Endothelial cell of umbilical vein (primary cell): ENCODE measurements at regions not wholly inside any gene's neighbourhood (a gene's known extent, or its start where the extent isn't known, plus 50 kb on each side); places are given as distances from the start of the nearest gene placed in this dataset.

Source experiments
- BruUV-seq: library from RNA; stranded (reverse); fragments of 400-500 nt; replicated peaks from 2 replicates; lab custom pipeline; 2021; lab: Mats Ljungman, UMichigan
- CTCF ChIA-PET: fragments of 300-600, 350-600 bp; sonication (Branson Sonifier 250); formaldehyde crosslinking; loops from one replicate; lab custom pipeline; 2021; ENCODE audit warnings: antibody characterized with exemption, inconsistent platforms; lab: Charles Lee
- POLR2A ChIA-PET: fragments of 300-600, 350-600 bp; sonication (Branson Sonifier 250); formaldehyde crosslinking; loops from one replicate; lab custom pipeline; 2021; ENCODE audit warnings: antibody characterized with exemption, inconsistent platforms; lab: Charles Lee
- DNase-seq: peaks from one replicate; pipeline ENCODE4 v3.0.0-alpha.2; 2011; ENCODE audit warnings: low read depth, low spot score
- FAIRE-seq: peaks from 2 replicates; lab custom pipeline; 2011; peaks lifted over from hg19 to GRCh38; lab: Jason Lieb, UNC
- H2AFZ ChIP-seq: 2 replicates; pipeline ENCODE4 v1.6.0; 2012; ENCODE audit warnings: low read depth, low read length, control low read depth, inconsistent platforms
- H3K27ac ChIP-seq: 2 replicates; pipeline ENCODE4 v1.5.1; 2011; ENCODE audit warnings: low read depth, mild to moderate bottlenecking, control low read depth, low read length, moderate library complexity; ENCODE audit not compliant: insufficient read depth
- H3K27me3 ChIP-seq, 2 experiments: 2 replicates each; pipeline versions ENCODE4 v1.6.0 to v1.6.1; 2011; ENCODE audit warnings: low read length in 2 of 2, mixed read lengths in 1 of 2; ENCODE audit not compliant: control insufficient read depth in 2 of 2, insufficient read depth in 2 of 2
- H3K36me3 ChIP-seq, 2 experiments: 2 replicates in 1 of 2; 3 replicates in 1 of 2; pipeline ENCODE4 v1.5.1; 2011; ENCODE audit warnings: low read length in 2 of 2, mild to moderate bottlenecking in 1 of 2, moderate library complexity in 1 of 2; ENCODE audit not compliant: control insufficient read depth in 2 of 2, insufficient read depth in 2 of 2; ENCODE audit errors: extremely low read depth in 1 of 2
- H3K4me1 ChIP-seq: 3 replicates; pipeline ENCODE4 v1.5.1; 2011; ENCODE audit warnings: mild to moderate bottlenecking, low read length; ENCODE audit not compliant: control insufficient read depth, insufficient read depth; ENCODE audit errors: extremely low read depth
- H3K4me2 ChIP-seq: 2 replicates; pipeline ENCODE4 v1.6.1; 2011; ENCODE audit warnings: low read length, control low read depth, mixed read lengths; ENCODE audit not compliant: insufficient read depth
- H3K4me3 ChIP-seq, 3 experiments: fragments of 200-600 bp in 1 of 3; sonication (generic), shearing (Covaris generic) in 1 of 3; replicated peaks in 1 of 3; 2 replicates each; pipeline ENCODE4 v1.5.1; 2011 to 2016; ENCODE audit warnings: control low read depth in 3 of 3, low read length in 3 of 3, mild to moderate bottlenecking in 2 of 3, inconsistent platforms in 1 of 3, low read depth in 1 of 3, moderate library complexity in 1 of 3; ENCODE audit not compliant: insufficient read depth in 1 of 3
- H3K79me2 ChIP-seq: 2 replicates; pipeline ENCODE4 v1.6.0; 2012; ENCODE audit warnings: low read length, inconsistent platforms; ENCODE audit not compliant: control insufficient read depth, insufficient read depth
- H3K9ac ChIP-seq: replicated peaks from 2 replicates; pipeline ENCODE3; 2011; ENCODE audit warnings: low read length, control low read depth; ENCODE audit not compliant: insufficient read depth; ENCODE audit errors: extremely low read depth
- H3K9me1 ChIP-seq: replicated peaks from 3 replicates; pipeline ENCODE4 v1.6.0; 2011; ENCODE audit warnings: mild to moderate bottlenecking, low read length; ENCODE audit not compliant: control insufficient read depth, insufficient read depth; ENCODE audit errors: extremely low read depth
- H3K9me3 ChIP-seq: replicated peaks from 2 replicates; pipeline ENCODE4 v1.5.1; 2012; ENCODE audit warnings: low read length, inconsistent platforms; ENCODE audit not compliant: control insufficient read depth, insufficient read depth
- H4K20me1 ChIP-seq: replicated peaks from 2 replicates; pipeline ENCODE3; 2011; ENCODE audit warnings: mild to moderate bottlenecking, low read length; ENCODE audit not compliant: control insufficient read depth, insufficient read depth; ENCODE audit errors: extremely low read depth
- CTCF ChIP-seq, 2 donors: IDR thresholded peaks; 1 replicate in 1 of 2; 2 replicates in 1 of 2; pipeline ENCODE4 v1.5.1; 2011; ENCODE audit warnings: low read length in 2 of 2, mild to moderate bottlenecking in 2 of 2, moderate library complexity in 2 of 2, control low read depth in 1 of 2, inconsistent platforms in 1 of 2, low read depth in 1 of 2; ENCODE audit not compliant: insufficient read depth in 1 of 2; ENCODE audit errors: extremely low read depth in 1 of 2
- EZH2 ChIP-seq: IDR thresholded peaks from 2 replicates; pipeline ENCODE4 v1.6.1; 2012; ENCODE audit warnings: borderline replicate concordance, low read depth, mild to moderate bottlenecking, moderate library complexity, low read length, inconsistent platforms; ENCODE audit not compliant: severe bottlenecking
- FOS ChIP-seq: IDR thresholded peaks from 2 replicates; pipeline ENCODE4 v1.6.1; 2011; ENCODE audit warnings: mild to moderate bottlenecking, low read length, moderate library complexity, borderline replicate concordance; ENCODE audit not compliant: insufficient read depth
- GATA2 ChIP-seq: IDR thresholded peaks from 2 replicates; pipeline ENCODE4 v1.7.0; 2011; ENCODE audit warnings: low read depth, mild to moderate bottlenecking, moderate library complexity, mixed read lengths, low read length; ENCODE audit not compliant: insufficient read length, insufficient read depth
- JUN ChIP-seq: IDR thresholded peaks from 2 replicates; pipeline ENCODE4 v1.6.1; 2011; ENCODE audit warnings: borderline replicate concordance, low read depth; ENCODE audit not compliant: insufficient read length, insufficient read depth
- MAX ChIP-seq: IDR thresholded peaks from 2 replicates; pipeline ENCODE4 v1.6.1; 2011; ENCODE audit not compliant: insufficient read depth, insufficient read length
- MYC ChIP-seq: IDR thresholded peaks from one replicate; pipeline ENCODE4 v1.6.1; 2011; ENCODE audit warnings: mild to moderate bottlenecking, low read depth, low read length
- POLR2A ChIP-seq: IDR thresholded peaks from 2 replicates; pipeline ENCODE4 v1.6.1; 2012; ENCODE audit warnings: low read depth, mild to moderate bottlenecking, control low read depth, low read length
- POLR2AphosphoS5 ChIP-seq: IDR thresholded peaks from 2 replicates; pipeline ENCODE4 v1.6.1; 2012; ENCODE audit warnings: low read depth, mild to moderate bottlenecking, control low read depth, low read length, moderate library complexity; ENCODE audit not compliant: insufficient read depth
- dilution Hi-C: fragments of 300-500 bp; cut with MboI; formaldehyde crosslinking; loops from one replicate; pipeline ENCODE4 v1.15.0; 2019; ENCODE audit warnings: low sequenced_read_pairs; ENCODE audit not compliant: extremely low pct_ligation_motif_present
- intact Hi-C: fragments of 100-400 bp; cut with micrococcal nuclease; formaldehyde crosslinking; loops from one replicate; pipeline ENCODE4 v1.10.0; 2022

DNA sequence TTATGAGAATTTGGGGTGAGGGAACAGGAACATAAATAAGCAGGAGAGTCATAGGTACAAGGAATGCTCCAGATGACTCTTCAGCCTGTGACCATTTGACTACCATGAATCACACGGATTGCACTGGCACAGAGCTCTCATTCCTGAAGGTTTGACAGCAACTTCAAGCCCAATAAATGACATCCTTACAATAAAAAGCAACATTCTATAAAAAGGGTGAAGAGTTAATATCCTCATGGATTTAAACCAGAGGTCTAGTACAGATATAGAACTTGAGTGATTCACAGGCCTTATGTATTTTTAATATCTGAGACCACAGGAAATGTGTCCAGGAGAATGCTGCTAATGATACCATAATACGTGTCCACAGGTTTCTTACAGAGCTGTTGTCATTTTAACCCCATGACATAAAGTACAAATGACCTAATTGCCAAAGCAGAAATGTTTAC is 158.1 kb downstream of the IRS2 start:
- POLR2A ChIA-PET, result no interaction called here
- no peaks in the 10 kb centered on the region for H4K20me1 ChIP-seq
- H3K9me1 ChIP-seq, result no peaks in the 10 kb centered on the region
- H3K27me3 ChIP-seq, result peaks cover 0 to 2% of the 10 kb centered on the region in 2 experiments
- no TSS peak for BruUV-seq
- CTCF ChIA-PET, result no interaction called here
- no peak overlapping the region for H3K4me2 ChIP-seq
- no peak overlapping the region for H3K9ac ChIP-seq
- dilution Hi-C loops (no loop called here), intact Hi-C loops (no loop called here)
- H2AFZ ChIP-seq, result no peak overlapping the region
- no peaks in the 10 kb centered on the region for H3K79me2 ChIP-seq
- H3K9me3 ChIP-seq, result no peaks in the 10 kb centered on the region
- H3K4me3 ChIP-seq, result no peak overlapping the region
- no peak for TF ChIP-seq MAX
- TF ChIP-seq MYC, result no peak
- no peak for TF ChIP-seq CTCF (IDR thresholded peaks at IDR 0.05; ENCODE audit: extremely low read depth in 1 of 2, insufficient read depth in 1 of 2, low read depth in 1 of 2, low read length in 2 of 2)
- no peak for TF ChIP-seq POLR2A
- no peak for TF ChIP-seq JUN
- TF ChIP-seq EZH2, result no peak
- no peak for TF ChIP-seq POLR2AphosphoS5
- TF ChIP-seq FOS, result no peak
- no peak for TF ChIP-seq GATA2
- no peaks in the 10 kb centered on the region for H3K4me1 ChIP-seq
- no peak overlapping the region for H3K27ac ChIP-seq
- no peaks in the 10 kb centered on the region for H3K36me3 ChIP-seq
- FAIRE-seq, result no peak
- DNase-seq, result no peak
